ENCODE measurements at regions not wholly inside any gene's neighbourhood (a gene's known extent, or its start where the extent isn't known, plus 50 kb on each side); places are given as distances from the start of the nearest gene placed in this dataset.
"Not testable (repeated sequence)": the region's sequence is repeated elsewhere in the genome, so short reads cannot be mapped to it uniquely, and the experiment has no call there.

DNA sequence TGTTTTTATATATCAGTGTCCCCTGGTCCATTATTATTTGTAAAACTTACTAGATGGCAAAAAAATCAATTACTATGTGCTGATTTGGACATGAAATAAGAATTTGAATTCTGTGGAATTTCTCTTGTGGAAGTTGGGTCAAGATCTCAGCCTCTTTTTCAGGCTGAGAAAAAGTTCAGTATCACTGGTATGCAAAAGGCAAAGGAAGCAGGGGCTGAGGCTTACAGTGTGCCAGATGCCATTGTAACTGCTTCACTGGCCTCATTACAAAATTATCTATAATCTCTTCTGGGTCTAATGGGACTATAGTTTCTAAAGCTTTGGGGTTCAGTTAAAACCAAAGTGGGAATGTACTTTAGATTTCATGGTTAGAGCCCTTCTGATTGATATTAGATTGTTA lies 125.9 kb upstream of the SLC7A14 start:
- no peak for DNase-seq (ENCODE audit: low read depth in 2 of 2)

DNA sequence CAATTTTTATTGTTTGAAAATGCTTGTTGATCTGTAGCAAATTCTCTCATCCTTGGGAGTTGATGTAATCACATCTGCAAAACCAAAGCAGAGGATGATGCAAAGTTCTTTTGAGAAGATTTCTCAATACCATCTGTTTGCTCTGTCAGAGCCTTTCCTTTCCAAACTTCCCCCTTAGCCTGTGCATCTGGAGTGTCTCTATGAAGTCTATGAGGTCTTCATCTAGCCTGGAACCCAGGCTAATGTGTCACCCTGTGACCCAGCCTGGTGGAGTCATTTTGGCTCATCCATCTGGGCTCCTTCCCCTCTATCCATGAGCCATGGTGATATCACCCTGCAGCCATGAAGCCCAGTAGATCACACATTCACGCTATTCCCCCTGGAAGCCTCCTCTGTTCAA lies 123.2 kb upstream of the SLC7A14 start:
- DNase-seq (ENCODE audit: low read depth in 2 of 2), result no peak

- DNase-seq (ENCODE audit: low read depth in 2 of 2), result no peak
Measured at GRCh38 chr3:170707899-170708298, 122.0 kb upstream of the SLC7A14 start.

GRCh38 chr3:170705131-170705530 lies 119.3 kb upstream of the SLC7A14 start:
- DNase-seq (ENCODE audit: low read depth in 2 of 2), result no peak

DNA sequence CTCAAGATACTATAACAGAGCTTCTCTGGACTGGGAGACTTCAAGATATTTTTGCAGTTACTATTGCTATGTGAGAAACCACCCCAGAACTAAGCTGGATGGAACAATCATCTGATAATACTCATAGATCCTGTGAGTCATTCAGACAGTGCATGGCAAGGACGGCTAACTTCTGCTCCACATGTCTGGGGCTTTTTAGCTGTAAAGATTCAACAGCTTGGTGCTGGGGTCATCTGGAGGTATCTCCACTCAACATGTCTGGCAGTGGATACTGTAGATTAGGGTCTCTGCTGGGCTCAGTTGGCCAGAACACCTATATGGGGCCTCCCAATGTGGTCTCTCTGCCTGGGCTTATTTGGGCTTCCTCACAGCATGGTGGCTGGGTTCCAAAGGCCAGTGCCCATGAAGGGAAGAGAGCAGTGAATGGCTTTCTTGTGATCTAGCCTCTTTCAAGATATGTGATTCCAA lies 117.3 kb upstream of the SLC7A14 start:
- peak in 1 of 2 donors; percentile 63 for DNase-seq (ENCODE audit: low read depth in 2 of 2)

GRCh38 chr3:170701696-170702678 lies 116.1 kb upstream of the SLC7A14 start:
- no peak for DNase-seq (ENCODE audit: low read depth in 2 of 2)

DNA sequence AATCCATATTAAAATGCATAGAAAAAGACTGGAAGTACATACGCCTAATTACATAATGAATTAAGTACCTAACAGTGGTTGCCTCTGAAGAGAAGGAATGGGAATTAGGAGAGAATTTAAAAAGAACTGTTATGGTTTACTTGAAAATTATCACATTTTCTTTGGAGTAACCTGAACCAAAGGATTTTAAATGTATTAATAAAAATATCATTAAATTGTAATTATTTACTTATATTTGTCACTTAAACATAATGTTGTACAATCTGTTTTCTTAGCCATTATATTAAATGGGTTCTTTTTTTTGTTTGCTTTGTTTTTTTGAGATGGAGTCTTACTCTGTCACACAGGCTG lies 114.2 kb upstream of the SLC7A14 start:
- DNase-seq (ENCODE audit: low read depth in 2 of 2), result no peak

GRCh38 chr3:170699158-170700053 lies 113.5 kb upstream of the SLC7A14 start:
- DNase-seq (ENCODE audit: low read depth in 2 of 2), result no peak

DNA sequence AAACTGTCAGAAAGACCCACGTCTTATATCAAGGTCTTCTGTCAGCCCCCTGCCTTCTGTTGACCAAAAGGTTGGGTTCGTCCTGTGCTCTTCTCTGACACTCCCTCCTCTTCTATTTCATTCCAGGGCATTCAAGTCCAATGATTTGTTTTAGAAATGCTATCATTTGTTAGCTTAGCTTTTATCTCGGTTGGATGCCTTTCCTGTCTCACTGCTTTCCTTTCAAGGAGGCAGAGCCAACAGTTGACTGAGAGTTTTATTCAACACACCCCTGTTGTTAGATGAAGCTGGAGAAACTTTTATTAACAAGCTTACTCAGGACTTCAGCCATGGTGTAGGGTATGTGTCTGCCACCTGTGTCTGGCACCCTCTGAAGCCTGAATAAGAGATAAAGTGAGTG lies 112.0 kb upstream of the SLC7A14 start:
- DNase-seq (ENCODE audit: low read depth in 2 of 2), result no peak

- DNase-seq (ENCODE audit: low read depth in 2 of 2), result no peak
Measured at GRCh38 chr3:170697131-170697530, 111.3 kb upstream of the SLC7A14 start.

DNA sequence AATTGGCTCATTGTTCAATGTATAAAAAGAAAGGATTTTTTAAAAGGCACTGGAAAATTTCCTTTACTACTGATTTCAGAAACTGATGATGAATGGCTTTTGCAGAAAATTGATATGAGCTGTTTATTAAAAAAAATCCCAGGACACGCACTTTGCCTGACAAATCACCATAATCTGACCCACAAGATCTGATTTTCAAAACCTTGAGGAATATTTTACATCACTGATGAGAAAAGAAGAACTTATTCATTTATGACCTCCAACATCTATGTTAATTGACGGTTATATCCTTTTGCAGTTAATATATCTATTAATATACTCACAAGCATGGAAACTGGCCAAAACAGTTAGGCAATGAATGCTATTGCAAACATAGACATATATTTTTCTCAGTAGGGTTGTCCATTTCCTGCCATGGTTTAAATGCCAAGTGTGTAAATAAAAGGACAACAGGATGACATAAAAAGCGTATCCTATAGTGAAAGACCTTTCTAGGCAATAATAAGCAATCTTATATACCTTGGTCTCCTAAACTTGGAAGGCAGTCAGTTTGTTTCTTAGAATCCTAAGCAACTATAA lies 109.7 kb upstream of the SLC7A14 start:
- DNase-seq (ENCODE audit: low read depth in 2 of 2), result peak in 1 of 2 donors; percentile 18

DNA sequence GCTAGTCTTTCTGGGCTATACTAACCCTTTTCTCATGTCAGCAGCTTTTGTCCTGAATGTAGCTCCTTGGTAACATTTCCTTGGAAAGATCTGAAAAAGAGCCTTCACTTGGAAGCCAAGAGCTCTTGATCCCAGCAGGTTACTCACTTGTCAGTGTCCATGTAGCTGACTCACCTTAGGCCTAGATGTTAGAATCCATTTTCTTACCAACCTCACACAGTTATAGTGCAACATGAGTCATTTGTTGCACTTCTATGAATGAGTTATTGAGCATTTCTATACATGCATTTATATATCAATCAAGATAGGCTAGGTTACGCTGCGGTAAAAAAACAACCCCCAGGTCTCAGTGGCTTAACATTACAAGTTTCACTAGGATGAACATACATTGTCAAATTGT lies 106.8 kb upstream of the SLC7A14 start:
- no peak for DNase-seq (ENCODE audit: low read depth in 2 of 2)

- DNase-seq (ENCODE audit: low read depth in 2 of 2), result no peak
Measured at GRCh38 chr3:170690661-170690981, 104.7 kb upstream of the SLC7A14 start.

- peak in 1 of 2 donors; percentile 19 for DNase-seq (ENCODE audit: low read depth in 2 of 2)
Measured at GRCh38 chr3:170689893-170690660, 104.2 kb upstream of the SLC7A14 start.

DNA sequence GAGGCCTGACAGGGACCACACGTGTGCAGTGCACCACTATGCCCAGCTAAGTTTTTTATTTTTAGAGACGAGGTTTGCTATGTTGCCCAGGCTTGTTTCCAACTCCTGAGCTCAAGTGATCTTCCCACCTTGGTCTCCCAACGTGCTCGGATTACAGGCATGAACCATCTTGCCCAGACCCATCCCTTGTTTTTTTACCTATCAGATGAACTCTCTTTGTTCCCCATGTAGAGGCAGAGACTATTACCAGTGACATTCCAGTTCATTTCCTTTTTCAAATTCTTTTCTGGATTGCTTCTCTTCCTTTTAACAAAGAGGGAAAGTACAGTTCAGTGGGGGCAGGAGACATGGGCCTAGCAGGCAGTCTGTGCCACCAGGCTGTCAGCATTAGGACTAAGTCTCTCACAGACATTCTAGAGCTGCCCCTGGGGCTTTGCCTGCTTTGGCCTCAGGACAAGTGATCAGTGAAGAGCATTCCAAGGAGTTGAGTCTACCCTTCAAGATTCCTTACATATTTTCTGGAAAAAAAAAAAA lies 103.5 kb upstream of the SLC7A14 start:
- peak; percentile 25 to 68 for DNase-seq (ENCODE audit: low read depth in 2 of 2)

GRCh38 chr3:170688222-170688621 lies 102.3 kb upstream of the SLC7A14 start:
- DNase-seq (ENCODE audit: low read depth in 2 of 2), result not testable (repeated sequence)

- no peak for DNase-seq (ENCODE audit: low read depth in 2 of 2)
Measured at GRCh38 chr3:170680593-170680992, 94.7 kb upstream of the SLC7A14 start.

DNA sequence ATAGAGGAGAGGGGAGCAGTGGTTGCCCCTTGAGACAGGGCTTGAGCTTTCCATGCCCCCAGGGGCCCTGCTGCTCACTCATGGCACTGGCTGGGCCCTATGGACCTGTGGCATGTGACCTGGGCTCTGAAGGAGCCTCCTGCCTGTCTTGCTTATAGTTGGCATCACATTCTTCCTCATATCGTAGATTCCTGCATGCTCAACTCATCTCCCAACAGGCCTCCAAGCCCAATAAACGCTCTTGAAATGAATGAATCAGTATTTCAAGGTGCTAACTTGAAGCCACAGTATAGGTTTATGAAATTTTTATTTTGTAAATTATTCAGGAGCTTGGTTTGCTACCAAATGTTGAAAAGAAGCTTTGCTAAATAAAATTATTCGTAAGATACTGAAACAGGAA lies 93.3 kb upstream of the SLC7A14 start:
- DNase-seq (ENCODE audit: low read depth in 2 of 2), result no peak

- no peak for DNase-seq (ENCODE audit: low read depth in 2 of 2)
Measured at GRCh38 chr3:170670504-170670903, 84.6 kb upstream of the SLC7A14 start.

DNA sequence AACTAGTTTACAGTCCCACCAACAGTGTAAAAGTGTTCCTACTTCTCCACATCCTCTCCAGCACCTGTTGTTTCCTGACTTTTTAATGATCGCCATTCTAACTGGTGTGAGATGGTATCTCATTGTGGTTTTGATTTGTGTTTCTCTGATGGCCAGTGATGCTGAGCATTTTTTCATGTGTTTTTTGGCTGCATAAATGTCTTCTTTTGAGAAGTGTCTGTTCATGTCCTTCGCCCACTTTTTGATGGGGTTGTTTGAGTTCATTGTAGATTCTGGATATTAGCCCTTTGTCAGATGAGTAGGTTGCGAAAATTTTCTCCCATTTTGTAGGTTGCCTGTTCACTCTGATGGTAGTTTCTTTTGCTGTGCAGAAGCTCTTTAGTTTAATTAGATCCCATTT lies 77.1 kb upstream of the SLC7A14 start:
- DNase-seq (ENCODE audit: low read depth in 2 of 2), result not testable (repeated sequence)

GRCh38 chr3:170660139-170660538 lies 74.3 kb upstream of the SLC7A14 start:
- no peak for DNase-seq (ENCODE audit: low read depth in 2 of 2)

Data from dermis microvascular lymphatic vessel endothelial cell (primary cell).